ENCODE measurements at regions not wholly inside any gene's neighbourhood (a gene's known extent, or its start where the extent isn't known, plus 50 kb on each side); places are given as distances from the start of the nearest gene placed in this dataset.

DNA sequence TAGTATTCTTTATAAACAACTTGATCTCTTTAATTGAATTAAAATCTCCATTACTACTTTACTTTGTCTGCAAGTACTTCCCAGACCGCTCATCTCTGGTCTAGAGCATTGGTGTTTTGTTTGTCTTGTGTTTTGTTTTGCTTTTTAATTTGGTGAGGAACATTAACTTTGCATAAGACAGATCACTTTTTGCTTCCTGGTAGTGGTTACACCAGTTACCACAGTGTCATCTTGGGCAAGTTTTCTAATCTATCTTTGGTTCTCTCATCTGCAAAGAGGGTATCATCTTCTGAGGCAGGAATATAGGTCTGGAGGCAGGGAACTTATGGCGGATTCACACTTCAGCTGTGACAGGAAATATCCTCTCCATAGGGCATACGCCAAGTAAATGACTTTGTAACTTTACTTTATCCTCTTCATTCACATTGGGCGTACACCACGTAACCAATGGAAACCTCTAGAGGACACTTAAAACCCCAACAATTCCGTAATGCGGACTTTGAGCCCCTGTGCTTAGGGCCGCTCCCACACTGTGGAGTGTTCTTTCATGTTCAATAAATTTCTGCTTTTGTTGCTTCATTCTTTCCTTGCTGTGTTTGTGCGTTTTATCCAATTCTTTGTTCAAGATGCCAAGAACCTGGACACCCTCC is 83.2 kb upstream of the JAZF1 start:
- H3K4me3 ChIP-seq = no peak overlapping the region
- no peaks in the 10 kb centered on the region for H3K4me1 ChIP-seq
- TF ChIP-seq, protein P1, sequence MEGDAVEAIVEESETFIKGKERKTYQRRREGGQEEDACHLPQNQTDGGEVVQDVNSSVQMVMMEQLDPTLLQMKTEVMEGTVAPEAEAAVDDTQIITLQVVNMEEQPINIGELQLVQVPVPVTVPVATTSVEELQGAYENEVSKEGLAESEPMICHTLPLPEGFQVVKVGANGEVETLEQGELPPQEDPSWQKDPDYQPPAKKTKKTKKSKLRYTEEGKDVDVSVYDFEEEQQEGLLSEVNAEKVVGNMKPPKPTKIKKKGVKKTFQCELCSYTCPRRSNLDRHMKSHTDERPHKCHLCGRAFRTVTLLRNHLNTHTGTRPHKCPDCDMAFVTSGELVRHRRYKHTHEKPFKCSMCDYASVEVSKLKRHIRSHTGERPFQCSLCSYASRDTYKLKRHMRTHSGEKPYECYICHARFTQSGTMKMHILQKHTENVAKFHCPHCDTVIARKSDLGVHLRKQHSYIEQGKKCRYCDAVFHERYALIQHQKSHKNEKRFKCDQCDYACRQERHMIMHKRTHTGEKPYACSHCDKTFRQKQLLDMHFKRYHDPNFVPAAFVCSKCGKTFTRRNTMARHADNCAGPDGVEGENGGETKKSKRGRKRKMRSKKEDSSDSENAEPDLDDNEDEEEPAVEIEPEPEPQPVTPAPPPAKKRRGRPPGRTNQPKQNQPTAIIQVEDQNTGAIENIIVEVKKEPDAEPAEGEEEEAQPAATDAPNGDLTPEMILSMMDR (IDR thresholded peaks at IDR 0.05) = no peak
- no peak for TF ChIP-seq EP300 (IDR thresholded peaks at IDR 0.05)
- TF ChIP-seq POLR2A (IDR thresholded peaks at IDR 0.05) = no peak
- TF ChIP-seq POLR2AphosphoS5 (IDR thresholded peaks at IDR 0.05) = no peak
- ATAC-seq = no peak
- H3K27ac ChIP-seq = no peak overlapping the region
- H3K36me3 ChIP-seq = no peaks in the 10 kb centered on the region
- WGBS, 2 donors (ENCODE audit: low coverage in 1 of 2) = 91 to 95% methylated on average over 7 to 8 of the region's 9 CpGs
- H3K27me3 ChIP-seq = no peaks in the 10 kb centered on the region
- H3K9me3 ChIP-seq = no peaks in the 10 kb centered on the region

DNA sequence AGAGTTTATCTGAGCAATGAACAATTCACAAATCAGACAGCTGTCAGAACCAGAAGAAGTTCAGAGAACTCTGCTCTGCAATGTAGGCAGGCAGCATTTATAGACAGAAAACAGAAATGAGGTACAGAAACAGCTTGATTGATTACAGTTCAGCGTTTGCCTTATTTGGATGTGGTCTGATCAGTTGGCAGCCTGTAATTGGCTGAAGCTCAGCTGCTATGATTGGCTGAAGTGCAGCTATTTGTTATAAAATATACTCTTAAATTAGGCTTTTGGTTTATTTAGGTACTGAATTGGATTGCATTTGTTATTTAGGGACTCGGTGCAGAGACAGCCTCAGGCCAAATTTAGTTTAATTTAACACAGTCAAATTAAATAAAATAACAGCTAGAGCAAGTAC is 85.8 kb upstream of the JAZF1 start:
- Histone ChIP-seq H3K36me3 (no peaks in the 10 kb centered on the region), H3K27ac (no peak overlapping the region), H3K27me3 (no peaks in the 10 kb centered on the region), H3K4me1 (no peaks in the 10 kb centered on the region), H3K4me3 (no peak overlapping the region), H3K9me3 (no peaks in the 10 kb centered on the region)
- ATAC-seq = no peak
- TF ChIP-seq POLR2A (IDR thresholded peaks at IDR 0.05) (no peak), EP300 (IDR thresholded peaks at IDR 0.05) (no peak), POLR2AphosphoS5 (IDR thresholded peaks at IDR 0.05) (no peak)
- TF ChIP-seq, protein P1 (IDR thresholded peaks at IDR 0.05) = no peak
- WGBS, 2 donors (ENCODE audit: low coverage in 1 of 2) = 33 to 40% methylated on average over 2 of the region's 2 CpGs

DNA sequence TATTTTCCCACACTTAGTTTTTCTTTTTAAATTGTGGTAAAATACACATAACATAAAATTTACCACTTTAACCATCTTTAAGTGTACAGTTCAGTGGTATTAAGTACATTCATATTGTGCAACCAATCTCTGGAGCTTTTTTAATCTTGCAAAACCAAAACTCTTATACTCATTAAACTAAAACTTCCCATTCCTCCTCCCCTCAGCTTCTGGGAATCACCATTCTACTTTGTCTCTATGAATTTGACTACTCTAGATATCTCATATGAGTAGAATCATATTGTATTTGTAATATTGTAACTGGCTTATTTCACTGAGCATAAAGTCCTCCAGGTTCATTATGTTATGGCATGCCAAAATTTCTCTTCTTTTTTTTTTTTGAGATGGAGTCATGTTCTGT is 86.4 kb upstream of the JAZF1 start:
- TF ChIP-seq EP300 (IDR thresholded peaks at IDR 0.05) (no peak), POLR2A (IDR thresholded peaks at IDR 0.05) (no peak), POLR2AphosphoS5 (IDR thresholded peaks at IDR 0.05) (no peak)
- TF ChIP-seq, protein P1 (IDR thresholded peaks at IDR 0.05) = no peak
- H3K27ac ChIP-seq = no peak overlapping the region
- H3K4me1 ChIP-seq = no peaks in the 10 kb centered on the region
- H3K27me3 ChIP-seq = no peaks in the 10 kb centered on the region
- no peaks in the 10 kb centered on the region for H3K36me3 ChIP-seq
- ATAC-seq = no peak
- no peaks in the 10 kb centered on the region for H3K9me3 ChIP-seq
- H3K4me3 ChIP-seq = no peak overlapping the region

DNA sequence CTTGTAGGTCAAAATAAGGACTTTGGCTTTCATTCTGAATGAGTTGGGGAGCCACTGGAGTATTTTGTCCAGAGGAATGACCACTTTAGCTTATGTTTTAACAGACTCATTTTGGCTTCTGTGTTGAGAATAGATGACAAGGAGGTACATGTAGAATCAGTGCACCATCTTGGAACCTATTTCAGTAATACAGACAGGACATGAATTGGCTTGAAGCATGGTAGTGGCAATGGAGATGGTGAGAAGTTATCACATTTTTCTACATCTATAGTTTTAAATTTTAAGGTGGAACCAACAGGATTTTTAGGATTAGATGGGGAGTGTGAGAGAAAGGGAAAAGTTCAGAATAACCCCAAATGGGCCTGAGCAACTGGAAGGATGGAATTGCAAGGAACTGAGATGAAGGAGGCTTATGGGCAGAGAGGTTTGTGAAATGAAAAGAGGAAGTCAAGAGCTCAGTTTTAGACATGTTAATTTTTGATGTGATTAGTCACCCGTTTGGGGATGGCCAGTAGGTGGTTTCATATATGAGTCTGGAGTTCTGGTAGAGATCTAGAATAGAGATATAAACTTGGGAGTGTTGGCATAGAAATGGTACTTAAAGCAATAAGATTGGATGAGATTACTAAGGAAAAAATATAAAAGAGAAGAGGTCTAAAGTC is 89.2 kb upstream of the JAZF1 start:
- TF ChIP-seq POLR2A (IDR thresholded peaks at IDR 0.05) (no peak), POLR2AphosphoS5 (IDR thresholded peaks at IDR 0.05) (no peak), EP300 (IDR thresholded peaks at IDR 0.05) (no peak)
- TF ChIP-seq, protein P1 (IDR thresholded peaks at IDR 0.05) = no peak
- no peak for ATAC-seq
- WGBS, 2 donors (ENCODE audit: low coverage in 1 of 2) = 67% methylated on average over 1 of the region's 1 CpG

DNA sequence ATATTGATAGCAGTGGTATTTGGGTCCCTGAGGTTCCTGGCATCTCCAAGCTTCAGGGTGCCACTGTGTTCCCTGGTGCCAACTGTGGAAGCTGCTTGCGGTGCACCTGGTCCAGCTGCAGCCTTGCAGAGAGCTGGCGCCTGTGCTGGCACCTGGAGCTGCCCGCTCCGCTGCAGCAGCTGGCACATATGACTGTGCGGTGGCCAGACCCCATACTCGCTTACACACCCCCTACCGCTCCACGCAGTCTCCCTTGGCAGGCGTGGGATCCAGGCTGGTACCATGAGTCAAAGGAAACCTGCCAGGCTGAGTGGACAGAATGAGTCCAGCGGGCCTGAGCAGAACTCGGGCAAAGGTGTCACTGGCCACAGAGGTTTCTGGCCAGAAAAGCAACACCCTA is 89.9 kb upstream of the JAZF1 start:
- no peaks in the 10 kb centered on the region for H3K36me3 ChIP-seq
- TF ChIP-seq POLR2A (IDR thresholded peaks at IDR 0.05) (no peak), EP300 (IDR thresholded peaks at IDR 0.05) (no peak), POLR2AphosphoS5 (IDR thresholded peaks at IDR 0.05) (no peak)
- TF ChIP-seq, protein P1 (IDR thresholded peaks at IDR 0.05) = no peak
- no peak overlapping the region for H3K4me3 ChIP-seq
- 100% methylated on average over 2 of the region's 11 CpGs; no CpG with 5 or more reads in 1 of the 2 donors for WGBS, 2 donors (ENCODE audit: low coverage in 1 of 2)
- H3K27me3 ChIP-seq = no peaks in the 10 kb centered on the region
- H3K9me3 ChIP-seq = no peaks in the 10 kb centered on the region
- H3K4me1 ChIP-seq = no peaks in the 10 kb centered on the region
- H3K27ac ChIP-seq = no peak overlapping the region
- no peak for ATAC-seq

More for the DNA sequence above, 89.2 kb upstream of the JAZF1 start:
- no peak overlapping the region for H3K4me3 ChIP-seq
- H3K36me3 ChIP-seq = no peaks in the 10 kb centered on the region
- no peak overlapping the region for H3K27ac ChIP-seq
- H3K4me1 ChIP-seq = no peaks in the 10 kb centered on the region
- H3K27me3 ChIP-seq = no peaks in the 10 kb centered on the region
- no peaks in the 10 kb centered on the region for H3K9me3 ChIP-seq
